Keratinocyte (primary cell): ENCODE measurements at regions not wholly inside any gene's neighbourhood (a gene's known extent, or its start where the extent isn't known, plus 50 kb on each side); places are given as distances from the start of the nearest gene placed in this dataset.

Experiments
- DNase-seq: peaks from one replicate; pipeline ENCODE4 v3.0.0-alpha.2; 2011; ENCODE audit warnings: low read depth, missing footprints, low spot score
- FAIRE-seq: peaks from 2 replicates; lab custom pipeline; 2011; peaks lifted over from hg19 to GRCh38; lab: Jason Lieb, UNC
- H2AFZ ChIP-seq: 2 replicates; pipeline ENCODE4 v1.6.0; 2012; ENCODE audit warnings: low read length, control low read depth, inconsistent platforms; ENCODE audit not compliant: control insufficient read depth
- H3K27ac ChIP-seq: 2 replicates; pipeline ENCODE4 v1.5.1; 2011; ENCODE audit warnings: low read length; ENCODE audit not compliant: control insufficient read depth, insufficient read depth
- H3K27me3 ChIP-seq: 3 replicates; pipeline ENCODE4 v1.6.0; 2011; ENCODE audit warnings: low read length; ENCODE audit not compliant: control insufficient read depth, insufficient read depth; ENCODE audit errors: extremely low read depth
- H3K36me3 ChIP-seq, 2 experiments: 2 replicates in 1 of 2; 3 replicates in 1 of 2; pipeline ENCODE4 v1.5.1; 2011; ENCODE audit warnings: low read length in 2 of 2, mild to moderate bottlenecking in 1 of 2; ENCODE audit not compliant: control insufficient read depth in 2 of 2, insufficient read depth in 2 of 2; ENCODE audit errors: extremely low read depth in 1 of 2
- H3K4me1 ChIP-seq: 3 replicates; pipeline ENCODE4 v1.5.1; 2011; ENCODE audit warnings: low read length; ENCODE audit not compliant: control insufficient read depth, insufficient read depth; ENCODE audit errors: extremely low read depth
- H3K4me2 ChIP-seq: 3 replicates; pipeline ENCODE4 v1.6.0; 2011; ENCODE audit warnings: low read depth, low read length; ENCODE audit not compliant: control insufficient read depth, insufficient read depth; ENCODE audit errors: extremely low read depth
- H3K4me3 ChIP-seq, 3 experiments: fragments of 200-600 bp in 1 of 3; sonication (generic) in 1 of 3; 2 replicates in 2 of 3; 3 replicates in 1 of 3; pipeline ENCODE4 v1.5.1; 2011 to 2016; ENCODE audit warnings: low read length in 3 of 3, mild to moderate bottlenecking in 3 of 3, control low read depth in 2 of 3, inconsistent platforms in 1 of 3, low read depth in 1 of 3, mixed read lengths in 1 of 3, mixed run types in 1 of 3, moderate library complexity in 1 of 3; ENCODE audit not compliant: control insufficient read depth in 2 of 3, insufficient read depth in 2 of 3; ENCODE audit errors: extremely low read depth in 1 of 3
- H3K79me2 ChIP-seq: 2 replicates; pipeline ENCODE4 v1.6.0; 2012; ENCODE audit warnings: low read length; ENCODE audit not compliant: control insufficient read depth, insufficient read depth
- H3K9ac ChIP-seq: 3 replicates; pipeline ENCODE4 v1.6.0; 2011; ENCODE audit warnings: low read length; ENCODE audit not compliant: control insufficient read depth, insufficient read depth; ENCODE audit errors: extremely low read depth
- H3K9me1 ChIP-seq: 3 replicates; pipeline ENCODE4 v1.6.0; 2011; ENCODE audit warnings: low read length; ENCODE audit not compliant: control insufficient read depth, insufficient read depth; ENCODE audit errors: extremely low read depth
- H3K9me3 ChIP-seq: 2 replicates; pipeline ENCODE4 v1.5.1; 2012; ENCODE audit warnings: low read depth, low read length; ENCODE audit not compliant: control insufficient read depth
- H4K20me1 ChIP-seq: 3 replicates; pipeline ENCODE4 v1.6.0; 2011; ENCODE audit warnings: low read length; ENCODE audit not compliant: control insufficient read depth, insufficient read depth; ENCODE audit errors: extremely low read depth
- CTCF ChIP-seq, 3 experiments: IDR thresholded peaks in 1 of 3; conservative IDR thresholded peaks in 1 of 3; optimal IDR thresholded peaks in 1 of 3; 2 replicates in 2 of 3; 3 replicates in 1 of 3; pipeline versions ENCODE3 to v1.5.1; 2011; ENCODE audit warnings: low read length in 3 of 3, mild to moderate bottlenecking in 3 of 3, moderate library complexity in 2 of 3, control low read depth in 1 of 3, inconsistent platforms in 1 of 3; ENCODE audit not compliant: insufficient read depth in 2 of 3; ENCODE audit errors: extremely low read depth in 1 of 3
- EZH2 ChIP-seq: IDR thresholded peaks from one replicate; pipeline ENCODE4 v1.6.1; 2012; ENCODE audit warnings: inconsistent platforms, mild to moderate bottlenecking, low read length, moderate library complexity
- dilution Hi-C: fragments of 300-500 bp; cut with MboI; formaldehyde crosslinking; loops from one replicate; pipeline ENCODE4 v1.7.0; 2020; ENCODE audit warnings: low sequenced_read_pairs; ENCODE audit not compliant: extremely low pct_ligation_motif_present

- no peaks in the 10 kb centered on the region for H4K20me1 ChIP-seq
- H3K4me2 ChIP-seq, result no peak overlapping the region
- H3K27me3 ChIP-seq, result no peaks in the 10 kb centered on the region
- no peaks in the 10 kb centered on the region for H3K36me3 ChIP-seq
- H3K9ac ChIP-seq, result no peak overlapping the region
- no peak overlapping the region for H3K4me3 ChIP-seq
- no peak overlapping the region for H2AFZ ChIP-seq
- FAIRE-seq (no peak), DNase-seq (no peak)
- dilution Hi-C loops, result no loop called here
- H3K9me3 ChIP-seq, result no peaks in the 10 kb centered on the region
- no peaks in the 10 kb centered on the region for H3K4me1 ChIP-seq
- no peaks in the 10 kb centered on the region for H3K79me2 ChIP-seq
- TF ChIP-seq CTCF (optimal IDR thresholded peaks at IDR 0.05 in 1 of 3, IDR thresholded peaks at IDR 0.05 in 1 of 3, conservative IDR thresholded peaks at IDR 0.05 in 1 of 3; ENCODE audit: extremely low read depth in 1 of 3, insufficient read depth in 2 of 3, low read length in 3 of 3), result no peak
- no peak for TF ChIP-seq EZH2
- H3K9me1 ChIP-seq, result no peaks in the 10 kb centered on the region
- H3K27ac ChIP-seq, result no peak overlapping the region
These were observed 191.3 kb upstream of the PRKCQ start for GRCh38 chr10:6771331-6771730.

- H4K20me1 ChIP-seq, result no peaks in the 10 kb centered on the region
- no peak overlapping the region for H3K4me2 ChIP-seq
- no peak overlapping the region for H2AFZ ChIP-seq
- no peaks in the 10 kb centered on the region for H3K9me3 ChIP-seq
- no peak for FAIRE-seq
- H3K9me1 ChIP-seq, result no peaks in the 10 kb centered on the region
- H3K4me3 ChIP-seq, result no peak overlapping the region
- H3K36me3 ChIP-seq, result no peaks in the 10 kb centered on the region
- DNase-seq, result no peak
- H3K27me3 ChIP-seq, result no peaks in the 10 kb centered on the region
- H3K4me1 ChIP-seq, result no peaks in the 10 kb centered on the region
- no peak overlapping the region for H3K9ac ChIP-seq
- dilution Hi-C loops, result no loop called here
- no peak for TF ChIP-seq EZH2
- TF ChIP-seq CTCF (optimal IDR thresholded peaks at IDR 0.05 in 1 of 3, IDR thresholded peaks at IDR 0.05 in 1 of 3, conservative IDR thresholded peaks at IDR 0.05 in 1 of 3; ENCODE audit: extremely low read depth in 1 of 3, insufficient read depth in 2 of 3, low read length in 3 of 3), result no peak
- H3K27ac ChIP-seq, result no peak overlapping the region
- H3K79me2 ChIP-seq, result no peaks in the 10 kb centered on the region
These were observed 190.8 kb upstream of the PRKCQ start for GRCh38 chr10:6770846-6771245.
